HG03066 (cell line): ENCODE measurements at regions not wholly inside any gene's neighbourhood (a gene's known extent, or its start where the extent isn't known, plus 50 kb on each side); places are given as distances from the start of the nearest gene placed in this dataset.

ENCODE experiments used
- ATAC-seq: cut with Tn5 transposase; IDR thresholded peaks from one replicate; pipeline ENCODE4 v1.9.1; 2021; ENCODE audit warnings: low read depth; ENCODE audit not compliant: unreplicated experiment

- ATAC-seq: peak; percentile 95
These were observed 132.8 kb upstream of the SLC24A5 start for GRCh38 chr15:47987908-47988532.

GRCh38 chr15:47988564-47988963 lies 132.2 kb upstream of the SLC24A5 start:
- no peak for ATAC-seq

DNA sequence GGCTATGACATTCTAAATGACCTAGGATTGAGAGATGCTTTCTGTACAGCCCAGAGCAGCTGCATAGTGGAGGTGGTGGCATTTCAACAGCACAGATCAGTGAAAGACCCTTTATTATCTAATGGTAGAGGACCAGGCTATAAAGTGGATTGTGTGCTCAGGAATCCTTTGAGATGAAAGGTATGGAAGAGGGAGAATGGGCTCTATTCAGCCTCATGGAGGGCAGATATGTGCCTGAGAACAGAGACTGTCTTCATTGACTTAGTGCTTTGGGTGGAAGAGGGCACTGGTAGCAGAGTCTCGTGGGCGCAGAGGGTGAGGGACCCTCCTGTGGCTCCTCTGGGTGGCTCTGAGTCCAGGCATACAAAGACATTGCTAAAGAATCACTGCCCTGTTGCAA lies 130.0 kb upstream of the SLC24A5 start:
- no peak for ATAC-seq

- no peak for ATAC-seq
These were observed 129.4 kb upstream of the SLC24A5 start for GRCh38 chr15:47991357-47991756.

GRCh38 chr15:47993051-47993450 lies 127.7 kb upstream of the SLC24A5 start:
- ATAC-seq: no peak

GRCh38 chr15:47997195-47998080 lies 123.4 kb upstream of the SLC24A5 start:
- ATAC-seq: no peak

DNA sequence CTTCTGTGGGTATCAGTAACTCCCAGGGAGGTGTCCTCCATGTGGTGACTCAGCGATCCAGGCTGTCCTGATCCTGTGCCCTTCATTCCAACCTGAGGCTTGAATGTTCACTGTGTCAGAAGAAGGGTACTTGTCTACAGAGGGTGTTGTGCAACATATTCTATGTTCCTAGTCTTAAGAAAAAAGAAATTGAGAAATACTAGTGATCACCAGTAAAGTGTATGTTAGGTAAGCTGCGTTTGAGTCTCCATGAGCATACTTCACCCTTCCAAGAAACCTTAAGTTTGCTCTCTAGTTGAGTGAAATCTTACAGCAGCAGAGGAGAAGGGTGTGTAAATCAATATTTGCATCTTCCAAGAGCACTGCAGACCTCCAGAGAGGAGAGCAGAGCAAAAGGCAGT lies 122.2 kb upstream of the SLC24A5 start:
- ATAC-seq: no peak

DNA sequence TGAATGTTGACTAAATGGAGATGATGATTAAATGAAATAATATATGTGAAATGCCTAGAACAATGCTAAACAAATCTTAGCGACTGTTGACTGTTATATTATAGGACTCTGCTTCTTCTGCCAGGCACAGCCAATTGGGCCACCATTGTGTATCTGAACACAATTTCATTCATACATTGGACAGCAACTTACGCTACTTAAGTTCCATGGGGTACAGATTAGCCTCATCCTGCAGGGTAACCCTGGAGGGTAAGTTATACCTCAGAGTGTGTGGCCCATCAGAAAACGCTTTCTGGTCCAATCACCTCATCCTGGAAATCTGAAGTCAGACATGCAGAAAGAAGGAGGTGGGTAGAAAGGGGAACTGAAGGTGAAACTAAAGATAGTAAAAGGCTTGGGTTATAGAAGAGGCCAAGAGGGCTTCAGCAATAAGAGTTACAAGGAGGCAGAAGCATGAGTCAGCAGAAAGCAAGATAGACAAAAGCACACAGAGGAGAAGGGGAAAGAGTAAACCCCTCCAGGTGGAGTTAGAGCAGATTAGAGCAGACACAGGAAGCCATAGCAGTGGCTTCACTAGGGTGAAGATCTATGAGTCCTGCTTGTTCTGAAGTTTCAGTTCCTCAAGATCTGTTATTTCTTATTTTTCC lies 119.3 kb upstream of the SLC24A5 start:
- ATAC-seq: peak; percentile 88

- no peak for ATAC-seq
These were observed 118.0 kb upstream of the SLC24A5 start for GRCh38 chr15:48002767-48003166.

GRCh38 chr15:48003441-48003840 lies 117.3 kb upstream of the SLC24A5 start:
- no peak for ATAC-seq

- ATAC-seq: no peak
These were observed 115.7 kb upstream of the SLC24A5 start for GRCh38 chr15:48005077-48005476.

DNA sequence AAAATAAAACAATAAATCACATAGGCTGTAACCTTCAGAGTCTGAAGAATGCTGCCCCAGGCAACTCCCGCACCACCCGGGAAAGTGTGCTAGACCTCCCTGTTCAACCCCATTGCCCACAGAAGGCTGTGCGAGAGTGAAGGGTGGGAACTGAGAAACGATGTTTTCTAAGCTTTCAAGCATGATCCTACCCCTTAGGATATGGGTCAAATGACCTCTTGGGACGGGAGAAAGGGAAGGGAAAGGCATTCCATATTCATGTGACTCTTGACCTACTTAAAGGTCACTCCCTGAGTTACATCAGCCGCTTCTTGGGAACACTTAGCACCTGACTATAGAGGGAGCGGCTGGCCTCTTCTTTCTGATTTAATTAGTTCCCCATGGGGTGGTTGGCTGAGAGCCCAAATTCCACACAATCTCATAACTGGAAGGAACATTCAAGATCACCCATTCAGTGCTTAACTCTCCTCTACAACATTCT lies 114.7 kb upstream of the SLC24A5 start:
- ATAC-seq: no peak

- no peak for ATAC-seq
These were observed 110.5 kb upstream of the SLC24A5 start for GRCh38 chr15:48010316-48010715.

DNA sequence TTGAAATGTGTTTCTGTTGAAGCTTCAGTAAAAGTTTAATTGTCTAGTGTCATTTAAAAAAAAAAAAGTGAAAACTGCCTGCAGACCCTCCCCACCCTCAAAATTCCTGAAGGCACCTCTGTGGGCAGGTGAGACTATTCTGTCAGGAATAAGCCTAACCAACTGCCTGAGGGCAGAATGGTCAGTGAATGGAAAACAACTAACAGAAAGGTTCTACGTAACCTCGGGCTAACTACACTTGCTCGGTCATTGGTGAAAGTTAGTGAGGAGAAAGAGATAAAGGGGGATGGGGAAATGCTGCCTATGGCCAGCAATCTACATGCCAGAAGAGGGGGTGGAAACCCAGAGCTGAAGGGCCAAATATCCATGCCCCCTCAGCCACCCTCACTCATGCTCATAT lies 108.6 kb upstream of the SLC24A5 start:
- ATAC-seq: no peak

- ATAC-seq: no peak
These were observed 103.9 kb upstream of the SLC24A5 start for GRCh38 chr15:48016865-48017264.

DNA sequence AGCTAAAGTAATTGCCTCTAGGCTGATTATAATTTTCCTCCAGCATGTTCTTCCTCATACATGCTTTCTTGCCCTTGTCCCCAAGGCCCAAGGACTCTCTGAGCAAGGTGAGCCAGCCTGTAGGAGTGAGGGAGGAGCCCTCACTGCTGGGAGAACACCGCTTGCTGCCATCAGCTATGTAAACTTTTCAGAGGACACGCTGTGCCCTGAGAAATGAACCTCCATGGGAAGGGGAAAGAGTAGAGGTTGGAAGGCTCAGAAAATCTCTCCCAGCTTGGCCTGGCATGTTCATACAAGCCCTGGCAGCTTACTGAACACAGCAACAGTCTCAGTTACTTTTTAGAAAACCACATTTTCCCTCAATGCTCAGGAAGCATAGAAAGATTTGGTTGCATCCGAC lies 103.0 kb upstream of the SLC24A5 start:
- ATAC-seq: no peak

GRCh38 chr15:48020166-48020565 lies 100.6 kb upstream of the SLC24A5 start:
- ATAC-seq: no peak

- ATAC-seq: no peak
These were observed 99.3 kb upstream of the SLC24A5 start for GRCh38 chr15:48021336-48022086.

GRCh38 chr15:48025118-48025517 lies 95.7 kb upstream of the SLC24A5 start:
- ATAC-seq: no peak

- no peak for ATAC-seq
These were observed 92.1 kb upstream of the SLC24A5 start for GRCh38 chr15:48028712-48029111.

DNA sequence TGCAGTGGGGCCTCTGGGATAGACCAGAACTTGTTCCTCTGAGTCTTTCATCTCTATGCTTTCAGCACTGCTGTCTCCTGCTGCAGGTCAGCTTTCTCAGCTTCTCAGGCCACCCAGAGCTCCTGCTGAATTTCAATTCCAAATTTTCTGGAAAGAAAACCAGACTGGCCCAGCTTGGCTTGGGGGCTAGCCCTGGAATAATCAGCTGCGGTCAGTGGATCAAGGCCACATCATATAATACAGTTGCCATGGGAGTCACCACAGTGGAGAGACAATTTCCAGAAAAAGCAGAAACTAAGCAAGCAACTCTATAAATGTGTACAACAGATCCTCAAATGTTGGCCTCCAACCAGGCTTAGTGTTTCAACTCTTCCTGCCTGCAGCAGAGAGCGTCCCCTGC lies 91.1 kb upstream of the SLC24A5 start:
- no peak for ATAC-seq
